Liver (tissue), 8 donors: ENCODE measurements at regions not wholly inside any gene's neighbourhood (a gene's known extent, or its start where the extent isn't known, plus 50 kb on each side); places are given as distances from the start of the nearest gene placed in this dataset.

ENCODE experiments used
- DNase-seq: peaks from one replicate; pipeline ENCODE4 v3.0.0-alpha.2; 2017; ENCODE audit warnings: low spot score
- H3K27ac ChIP-seq, 2 donors: one replicate each; pipeline ENCODE4 v1.7.0; 2013; ENCODE audit warnings: inconsistent platforms in 2 of 2, low read length in 2 of 2, control low read depth in 1 of 2, low read depth in 1 of 2, mild to moderate bottlenecking in 1 of 2
- H3K27me3 ChIP-seq, 4 donors: one replicate each; pipeline versions ENCODE4 v1.6.1 to v1.7.0; 2013; ENCODE audit warnings: low read length in 3 of 4, inconsistent platforms in 1 of 4, mild to moderate bottlenecking in 1 of 4, moderate library complexity in 1 of 4; ENCODE audit not compliant: control insufficient read depth in 4 of 4, insufficient read depth in 4 of 4
- H3K36me3 ChIP-seq, 4 donors: one replicate each; pipeline versions ENCODE4 v1.6.1 to v1.7.0; 2013; ENCODE audit warnings: low read length in 3 of 4, mild to moderate bottlenecking in 3 of 4, low read depth in 1 of 4, moderate library complexity in 1 of 4; ENCODE audit not compliant: control insufficient read depth in 4 of 4, insufficient read depth in 3 of 4
- H3K4me1 ChIP-seq, 4 donors: one replicate each; pipeline versions ENCODE4 v1.6.1 to v1.7.0; 2013; ENCODE audit warnings: low read length in 3 of 4, mild to moderate bottlenecking in 3 of 4, moderate library complexity in 1 of 4; ENCODE audit not compliant: control insufficient read depth in 4 of 4, insufficient read depth in 4 of 4
- H3K4me3 ChIP-seq, 3 donors: one replicate each; pipeline versions ENCODE4 v1.6.1 to v1.7.0; 2013; ENCODE audit warnings: low read length in 3 of 3, control low read depth in 1 of 3, low read depth in 1 of 3, mild to moderate bottlenecking in 1 of 3
- H3K9ac ChIP-seq, 2 donors: one replicate each; pipeline ENCODE4 v1.7.0; 2013; ENCODE audit warnings: low read length in 2 of 2, mild to moderate bottlenecking in 2 of 2, moderate library complexity in 2 of 2, control low read depth in 1 of 2, low read depth in 1 of 2
- H3K9me3 ChIP-seq, 4 donors: one replicate each; pipeline versions ENCODE4 v1.6.1 to v1.7.0; 2013; ENCODE audit warnings: low read length in 3 of 4; ENCODE audit not compliant: control insufficient read depth in 4 of 4
- ATF3 ChIP-seq: IDR thresholded peaks from 2 replicates; pipeline ENCODE4 v1.6.1; 2016; ENCODE audit warnings: antibody characterized with exemption
- CTCF ChIP-seq: fragments of 150-350 bp; IDR thresholded peaks from 2 replicates; pipeline ENCODE4 v1.5.1; 2017; ENCODE audit warnings: improper control_type of control experiment, low read depth, low read length; ENCODE audit not compliant: missing input control
- FOXA1 ChIP-seq: IDR thresholded peaks from 2 replicates; pipeline ENCODE4 v1.6.1; 2016; ENCODE audit warnings: antibody characterized with exemption
- HNF4A ChIP-seq, 2 donors: conservative IDR thresholded peaks; 2 replicates each; pipeline ENCODE4 v1.6.1; 2016; ENCODE audit warnings: antibody characterized with exemption in 2 of 2, mild to moderate bottlenecking in 2 of 2
- HNF4G ChIP-seq: IDR thresholded peaks from 2 replicates; pipeline ENCODE4 v1.6.1; 2016; ENCODE audit warnings: antibody characterized with exemption
- JUND ChIP-seq, 2 donors: IDR thresholded peaks; 2 replicates each; pipeline ENCODE4 v1.6.1; 2016; ENCODE audit warnings: antibody characterized with exemption in 2 of 2
- MAX ChIP-seq: IDR thresholded peaks from 2 replicates; pipeline ENCODE4 v1.6.1; 2016; ENCODE audit warnings: antibody characterized with exemption
- NR2F2 ChIP-seq: IDR thresholded peaks from 2 replicates; pipeline ENCODE4 v1.6.1; 2016; ENCODE audit warnings: antibody characterized with exemption
- RAD21 ChIP-seq, 2 donors: IDR thresholded peaks; 2 replicates each; pipeline ENCODE4 v1.6.1; 2016; ENCODE audit warnings: antibody characterized with exemption in 2 of 2, mild to moderate bottlenecking in 2 of 2
- RXRA ChIP-seq, 2 donors: IDR thresholded peaks; 2 replicates each; pipeline ENCODE4 v1.6.1; 2017 to 2018; ENCODE audit warnings: antibody characterized with exemption in 2 of 2, mild to moderate bottlenecking in 1 of 2
- TAF1 ChIP-seq: conservative IDR thresholded peaks from 2 replicates; pipeline ENCODE4 v1.6.1; 2016; ENCODE audit warnings: antibody characterized with exemption, mild to moderate bottlenecking
- YY1 ChIP-seq: IDR thresholded peaks from 2 replicates; pipeline ENCODE4 v1.6.1; 2016; ENCODE audit warnings: antibody characterized with exemption, mild to moderate bottlenecking
- ZBTB33 ChIP-seq: IDR thresholded peaks from 2 replicates; pipeline ENCODE4 v1.6.1; 2016; ENCODE audit warnings: antibody characterized with exemption
- WGBS: extraction: QIAGEN DNeasy Blood & Tissue Kit; methylation state at CpG from one replicate; pipeline ENCODE4 v1.1.7; 2013; 5-methylcytosine and 5-hydroxymethylcytosine counted together
- donor health status: healthy.
- donor health status: healthy.
- donor health status: healthy.
- donor health status: healthy.
- donor health status: healthy.

GRCh38 chr3:72396899-72397298, 451.3 kb downstream of the SHQ1 start:
- TF ChIP-seq TAF1 (no peak), ZBTB33 (no peak)
- no peak overlapping the region for H3K9ac ChIP-seq
- peaks cover 0 to 15% (median 0%) of the 10 kb centered on the region in 4 donors for H3K4me1 ChIP-seq
- H3K27me3 ChIP-seq = no peaks in the 10 kb centered on the region
- no peaks in the 10 kb centered on the region for H3K36me3 ChIP-seq
- no peaks in the 10 kb centered on the region for H3K9me3 ChIP-seq
- WGBS = 93% methylated on average over 7 of the region's 7 CpGs
- no peak overlapping the region for H3K4me3 ChIP-seq
- no peak overlapping the region for H3K27ac ChIP-seq
- DNase-seq = no peak

- Histone ChIP-seq H3K4me3 (no peak overlapping the region), H3K9ac (no peak overlapping the region), H3K9me3 (no peaks in the 10 kb centered on the region), H3K27me3 (no peaks in the 10 kb centered on the region), H3K27ac (no peak overlapping the region), H3K4me1 (peaks cover 0 to 14% (median 2%) of the 10 kb centered on the region in 4 donors), H3K36me3 (no peaks in the 10 kb centered on the region)
- 87% methylated on average over 3 of the region's 3 CpGs for WGBS
- DNase-seq = no peak
- TF ChIP-seq ZBTB33 = no peak
- no peak for TF ChIP-seq HNF4A (conservative IDR thresholded peaks at IDR 0.05)
- TF ChIP-seq FOXA1 = no peak
- TF ChIP-seq MAX = no peak
- no peak for TF ChIP-seq ATF3
- TF ChIP-seq CTCF = no peak
- TF ChIP-seq RXRA (IDR thresholded peaks at IDR 0.05) = no peak
- no peak for TF ChIP-seq YY1
- no peak for TF ChIP-seq NR2F2
- TF ChIP-seq JUND (IDR thresholded peaks at IDR 0.05) = no peak
Measured at GRCh38 chr3:72395776-72396311, 452.4 kb downstream of the SHQ1 start.

- H3K4me1 ChIP-seq = peaks cover 0 to 10% (median 3%) of the 10 kb centered on the region in 4 donors
- DNase-seq = no peak
- H3K9me3 ChIP-seq = no peaks in the 10 kb centered on the region
- H3K4me3 ChIP-seq = no peak overlapping the region
- no peaks in the 10 kb centered on the region for H3K27me3 ChIP-seq
- H3K27ac ChIP-seq = no peak overlapping the region
- TF ChIP-seq RAD21 (IDR thresholded peaks at IDR 0.05) (no peak), JUND (IDR thresholded peaks at IDR 0.05) (no peak), TAF1 (no peak), HNF4G (no peak), YY1 (no peak)
- WGBS = 94% methylated on average over 2 of the region's 2 CpGs
- H3K9ac ChIP-seq = no peak overlapping the region
- no peaks in the 10 kb centered on the region for H3K36me3 ChIP-seq
Measured at GRCh38 chr3:72393455-72393854, 454.8 kb downstream of the SHQ1 start.
